Epidermal melanocyte (primary cell): ENCODE measurements at regions not wholly inside any gene's neighbourhood (a gene's known extent, or its start where the extent isn't known, plus 50 kb on each side); places are given as distances from the start of the nearest gene placed in this dataset.

Source experiments
- DNase-seq: peaks from one replicate; pipeline ENCODE4 v3.0.0; 2011; ENCODE audit warnings: low spot score; ENCODE audit not compliant: insufficient read length

- DNase-seq: peak; percentile 36
Observed at GRCh38 chr3:150170852-150171520, 200.3 kb upstream of the PFN2 start.

GRCh38 chr3:150169330-150169940, 198.7 kb upstream of the PFN2 start:
- DNase-seq: no peak

- DNase-seq: no peak
Observed at GRCh38 chr3:150168698-150169097, 198.0 kb upstream of the PFN2 start.

- no peak for DNase-seq
Observed at GRCh38 chr3:150165396-150166094, 194.8 kb upstream of the PFN2 start.

GRCh38 chr3:150161011-150161410, 190.3 kb upstream of the PFN2 start:
- no peak for DNase-seq

GRCh38 chr3:150158943-150159625, 188.4 kb upstream of the PFN2 start:
- DNase-seq: no peak

GRCh38 chr3:150152567-150152966, 181.9 kb upstream of the PFN2 start:
- DNase-seq: no peak

GRCh38 chr3:150150633-150151032, 179.9 kb upstream of the PFN2 start:
- no peak for DNase-seq

GRCh38 chr3:150149651-150150051, 179.0 kb upstream of the PFN2 start:
- DNase-seq: no peak

- DNase-seq: no peak
Observed at GRCh38 chr3:150148227-150148626, 177.5 kb upstream of the PFN2 start.

GRCh38 chr3:150147776-150148175, 177.1 kb upstream of the PFN2 start:
- no peak for DNase-seq

- no peak for DNase-seq
Observed at GRCh38 chr3:150146991-150147761, 176.5 kb upstream of the PFN2 start.

GRCh38 chr3:150145659-150146058, 175.0 kb upstream of the PFN2 start:
- DNase-seq: no peak

- no peak for DNase-seq
Observed at GRCh38 chr3:150144191-150144708, 173.6 kb upstream of the PFN2 start.

- no peak for DNase-seq
Observed at GRCh38 chr3:150142936-150143335, 172.2 kb upstream of the PFN2 start.

- no peak for DNase-seq
Observed at GRCh38 chr3:150141790-150142326, 171.2 kb upstream of the PFN2 start.

- DNase-seq: no peak
Observed at GRCh38 chr3:150140614-150141321, 170.1 kb upstream of the PFN2 start.

GRCh38 chr3:150138824-150139223, 168.1 kb upstream of the PFN2 start:
- no peak for DNase-seq

- no peak for DNase-seq
Observed at GRCh38 chr3:150136242-150136641, 165.5 kb upstream of the PFN2 start.

GRCh38 chr3:150135287-150135721, 164.6 kb upstream of the PFN2 start:
- DNase-seq: no peak
